GM21360 (cell line): ENCODE measurements at regions not wholly inside any gene's neighbourhood (a gene's known extent, or its start where the extent isn't known, plus 50 kb on each side); places are given as distances from the start of the nearest gene placed in this dataset.
"Not testable (repeated sequence)": the region's sequence is repeated elsewhere in the genome, so short reads cannot be mapped to it uniquely, and the experiment has no call there.

Experiments used
- ATAC-seq: cut with Tn5 transposase; IDR thresholded peaks from one replicate; pipeline ENCODE4 v1.9.1; 2021; ENCODE audit warnings: mild to moderate bottlenecking, moderate library complexity; ENCODE audit not compliant: unreplicated experiment

DNA sequence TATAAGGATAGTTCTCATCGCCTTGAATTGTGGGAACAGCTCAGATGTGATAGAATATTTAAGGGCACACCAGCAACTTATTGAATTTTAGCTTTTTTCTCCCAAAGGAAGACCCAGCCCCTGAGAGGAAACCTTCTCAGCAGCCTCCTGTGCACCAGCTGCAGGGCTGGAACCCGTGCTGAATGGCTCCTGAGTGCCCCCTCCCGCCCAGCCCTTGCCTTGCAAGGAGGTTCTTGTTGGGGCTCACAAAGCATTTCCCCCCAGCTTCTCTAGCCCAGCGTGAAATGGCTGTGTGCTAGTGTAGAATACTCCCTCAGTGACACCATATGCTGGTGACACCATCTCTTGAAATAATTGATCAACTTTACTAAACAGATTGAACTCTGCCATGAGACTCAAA is 1227.4 kb downstream of the TMEM121 start:
- ATAC-seq: not testable (repeated sequence)

DNA sequence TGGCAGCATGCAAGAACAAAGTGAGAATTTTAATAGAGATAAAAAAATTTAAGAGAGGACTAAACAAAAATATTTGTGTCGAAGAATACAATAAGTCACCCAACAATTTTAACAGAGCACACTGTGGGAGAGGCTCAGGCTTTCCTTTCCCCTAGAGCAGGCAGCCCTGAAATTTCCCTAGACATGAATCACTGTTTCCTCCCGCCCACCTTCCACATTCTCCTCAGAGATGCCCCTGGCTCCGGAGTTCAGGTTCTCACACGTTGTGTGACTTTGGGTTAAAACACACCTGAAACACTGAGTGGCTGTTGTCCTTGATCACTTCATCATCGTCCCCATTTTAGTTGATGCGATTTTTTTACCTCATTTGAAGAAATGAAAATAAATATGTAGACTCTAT is 1231.1 kb downstream of the TMEM121 start:
- not testable (repeated sequence) for ATAC-seq

DNA sequence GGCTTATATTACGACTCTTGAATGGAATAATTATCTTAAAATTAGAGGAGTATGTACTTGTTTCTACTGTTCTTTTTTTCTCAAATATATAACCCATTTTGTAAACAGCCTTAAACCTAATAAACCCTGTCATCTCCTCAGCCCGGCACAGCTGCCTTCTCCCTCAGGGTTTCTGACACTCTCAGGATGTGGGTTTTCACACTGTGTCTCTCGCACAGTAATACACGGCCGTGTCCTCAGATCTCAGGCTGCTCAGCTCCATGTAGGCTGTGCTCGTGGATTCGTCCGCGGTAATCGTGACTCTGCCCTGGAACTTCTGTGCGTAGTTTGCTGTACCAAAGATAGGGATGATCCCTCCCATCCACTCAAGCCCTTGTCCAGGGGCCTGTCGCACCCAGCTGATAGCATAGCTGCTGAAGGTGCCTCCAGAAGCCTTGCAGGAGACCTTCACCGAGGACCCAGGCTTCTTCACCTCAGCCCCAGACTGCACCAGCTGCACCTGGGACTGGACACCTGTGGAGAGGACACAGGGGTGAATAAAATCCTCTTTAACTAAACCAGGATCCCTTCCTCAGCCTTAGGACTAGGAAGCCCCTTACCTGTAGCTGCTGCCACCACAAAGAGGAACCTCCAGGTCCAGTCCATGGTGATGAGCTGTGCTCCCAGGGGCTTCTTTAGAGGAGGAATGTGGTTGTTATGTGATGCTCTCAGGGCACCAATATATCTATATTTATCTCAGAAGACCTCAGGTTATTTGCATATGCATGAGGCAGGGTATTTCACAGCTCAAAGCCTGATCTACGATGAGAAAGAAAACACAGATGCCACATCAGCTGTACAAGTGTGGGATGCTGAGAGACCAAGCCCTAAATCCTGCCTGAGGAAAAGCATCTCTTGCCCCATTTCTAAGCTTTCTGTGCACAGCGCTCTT is 1235.8 kb downstream of the TMEM121 start:
- not testable (repeated sequence) for ATAC-seq

GRCh38 chr14:106764968-106765369 is 1238.6 kb downstream of the TMEM121 start:
- not testable (repeated sequence) for ATAC-seq

GRCh38 chr14:106766145-106766544 is 1239.8 kb downstream of the TMEM121 start:
- no peak for ATAC-seq

DNA sequence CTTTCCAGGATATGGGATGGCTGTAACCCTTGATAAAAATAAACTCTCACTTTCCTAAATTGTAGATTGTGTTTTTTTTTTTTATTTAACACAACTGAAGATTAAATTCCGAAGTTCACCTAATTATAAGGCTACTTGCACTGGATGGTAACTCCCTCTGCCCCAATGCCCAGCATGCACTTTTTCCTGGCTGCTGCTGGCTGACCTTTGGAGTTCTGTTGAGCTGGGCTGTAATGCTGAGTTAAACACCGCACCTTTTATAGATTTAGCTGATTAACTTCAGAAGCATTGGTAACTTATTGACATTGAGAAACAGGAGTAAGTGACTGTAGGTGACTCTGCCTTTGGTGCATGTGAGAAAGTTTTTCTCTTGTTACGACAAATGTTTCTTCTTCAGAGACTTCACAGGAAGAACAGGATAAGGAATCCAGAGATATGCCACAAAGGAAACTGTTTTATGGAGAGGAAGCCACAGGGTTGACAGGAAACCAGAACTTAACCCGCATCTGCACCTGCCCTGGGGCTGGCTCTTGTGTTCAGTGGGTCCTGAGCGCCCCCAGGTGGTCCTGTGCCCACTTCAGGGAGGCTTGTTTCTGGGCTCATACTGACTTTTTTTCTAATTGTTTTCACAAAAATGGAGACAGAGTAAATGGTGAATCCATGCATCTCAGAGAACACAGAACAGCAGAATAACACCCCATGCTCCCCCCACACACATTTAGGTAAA is 1240.3 kb downstream of the TMEM121 start:
- ATAC-seq: not testable (repeated sequence)

GRCh38 chr14:106768230-106768629 is 1241.8 kb downstream of the TMEM121 start:
- not testable (repeated sequence) for ATAC-seq

- not testable (repeated sequence) for ATAC-seq
Measured at GRCh38 chr14:106768972-106769700, 1242.8 kb downstream of the TMEM121 start.

- not testable (repeated sequence) for ATAC-seq
Measured at GRCh38 chr14:106770158-106770672, 1243.8 kb downstream of the TMEM121 start.

DNA sequence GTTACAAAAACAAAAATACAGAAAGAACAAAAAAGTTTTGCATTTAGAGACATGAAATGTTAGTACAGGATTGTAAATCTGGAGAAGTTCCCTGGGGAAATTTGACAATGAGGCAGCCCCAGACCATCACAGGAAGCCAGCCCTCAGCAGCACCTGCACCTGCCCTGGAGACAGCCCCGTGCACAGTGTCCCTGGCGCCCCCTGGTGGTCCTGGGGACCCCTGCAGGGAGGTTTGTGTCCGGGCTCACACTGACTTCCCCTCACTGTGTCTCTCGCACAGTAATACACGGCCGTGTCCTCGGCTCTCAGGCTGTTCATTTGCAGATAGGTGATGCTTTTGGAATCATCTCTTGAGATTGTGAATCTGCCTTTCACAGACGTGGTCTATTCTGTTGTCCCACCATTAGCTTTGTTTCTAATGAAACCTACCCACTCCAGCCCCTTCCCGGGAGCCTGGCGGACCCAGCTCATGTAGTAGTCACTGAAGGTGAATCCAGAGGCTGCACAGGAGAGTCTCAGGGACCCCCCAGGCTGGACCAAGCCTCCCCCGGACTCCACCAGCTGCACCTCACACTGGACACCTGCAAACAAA is 1248.6 kb downstream of the TMEM121 start:
- not testable (repeated sequence) for ATAC-seq

- ATAC-seq: no peak
Measured at GRCh38 chr14:106776395-106776983, 1250.1 kb downstream of the TMEM121 start.

DNA sequence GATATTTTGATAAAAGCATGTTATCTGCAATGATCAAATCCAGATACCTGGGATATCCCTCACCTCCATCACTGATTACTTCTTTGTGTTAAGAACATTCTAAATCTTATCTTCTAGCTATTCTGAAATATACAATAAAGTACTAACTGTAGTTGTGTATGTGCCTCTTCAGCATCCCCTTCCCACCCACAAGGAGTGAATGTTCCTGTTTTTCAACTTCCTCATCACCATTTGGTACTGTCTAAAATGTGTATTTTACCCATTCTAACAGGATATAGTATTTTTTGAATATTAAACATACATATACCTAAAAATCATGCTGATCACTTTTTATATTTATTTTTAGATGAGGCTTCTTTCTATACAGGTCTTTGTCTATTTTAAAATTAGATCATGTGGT is 1252.6 kb downstream of the TMEM121 start:
- ATAC-seq: no peak

DNA sequence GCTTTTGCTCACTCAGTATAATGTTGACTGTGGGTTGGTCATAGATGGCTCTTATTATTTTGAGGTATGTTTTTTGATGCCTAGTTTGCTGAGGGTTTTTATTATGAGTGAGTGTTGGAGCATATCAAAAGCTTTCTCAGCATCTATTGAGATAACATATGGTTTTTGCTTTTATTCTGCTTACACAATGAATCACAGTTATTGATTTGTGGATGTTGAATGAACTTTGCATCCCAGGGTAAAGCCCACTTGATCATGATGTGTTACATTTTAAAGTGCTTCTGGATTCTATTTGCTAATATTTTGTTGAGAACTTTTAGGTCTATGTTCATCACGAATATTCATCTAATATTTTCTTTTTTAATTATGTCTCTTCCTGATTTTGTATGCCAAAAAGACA is 1260.3 kb downstream of the TMEM121 start:
- no peak for ATAC-seq

GRCh38 chr14:106787626-106788025 is 1261.2 kb downstream of the TMEM121 start:
- no peak for ATAC-seq

- ATAC-seq: no peak
Measured at GRCh38 chr14:106788534-106788933, 1262.2 kb downstream of the TMEM121 start.

DNA sequence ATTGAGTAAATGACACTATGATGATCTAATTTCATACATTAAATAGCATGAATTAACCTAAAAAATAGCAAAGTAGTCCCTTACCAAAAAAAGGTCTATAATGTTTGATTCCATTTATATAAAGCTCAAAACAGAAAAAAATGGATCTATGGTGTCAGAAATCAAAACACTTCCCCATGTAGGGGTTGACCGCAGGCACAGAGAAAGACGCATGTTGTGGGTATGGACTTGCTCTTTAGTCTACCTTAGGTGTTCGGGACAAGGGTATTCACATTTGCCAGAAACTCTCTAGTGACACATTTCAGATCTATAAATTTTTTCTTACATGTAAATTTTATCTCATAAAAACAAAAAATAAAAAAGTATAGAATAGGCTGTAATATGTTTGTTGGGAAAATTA is 1262.9 kb downstream of the TMEM121 start:
- ATAC-seq: no peak

- ATAC-seq: no peak
Measured at GRCh38 chr14:106790189-106791036, 1264.0 kb downstream of the TMEM121 start.

DNA sequence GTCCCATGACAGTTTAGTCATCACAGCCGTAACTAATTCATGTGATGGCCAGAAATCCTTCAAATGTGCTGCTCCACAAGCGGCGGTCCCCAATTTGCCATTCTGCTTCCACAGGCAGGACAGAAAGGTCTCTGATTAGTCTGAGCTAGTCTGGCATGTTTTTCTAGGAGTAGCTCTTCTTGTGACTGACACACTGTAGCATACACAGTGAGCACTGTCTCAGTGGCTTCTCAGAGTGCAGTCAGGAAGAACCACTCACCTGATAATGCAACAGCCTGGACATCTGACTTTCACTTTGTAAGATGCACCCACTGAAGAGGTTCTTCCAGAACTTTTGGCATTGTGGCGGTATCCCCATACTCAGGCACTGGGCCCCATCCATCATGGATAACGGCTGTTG is 1266.2 kb downstream of the TMEM121 start:
- ATAC-seq: no peak

- ATAC-seq: not testable (repeated sequence)
Measured at GRCh38 chr14:106798166-106798565, 1271.8 kb downstream of the TMEM121 start.
